ENCODE measurements at regions not wholly inside any gene's neighbourhood (a gene's known extent, or its start where the extent isn't known, plus 50 kb on each side); places are given as distances from the start of the nearest gene placed in this dataset.

GRCh38 chr2:48175254-48175653 is 139.2 kb upstream of the FOXN2 start:
- Histone ChIP-seq H3K9ac (ENCODE audit: control insufficient read depth, extremely low read depth, insufficient read depth, low read length) (no peak overlapping the region), H3K27ac (ENCODE audit: control insufficient read depth, insufficient read depth, low read length) (no peak overlapping the region), H4K20me1 (ENCODE audit: control insufficient read depth, extremely low read depth, insufficient read depth, low read length) (no peaks in the 10 kb centered on the region), H3K27me3 (ENCODE audit: control insufficient read depth, extremely low read depth, insufficient read depth, low read length) (no peaks in the 10 kb centered on the region), H3K79me2 (ENCODE audit: control insufficient read depth, insufficient read depth, low read length) (no peaks in the 10 kb centered on the region), H3K9me3 (ENCODE audit: control insufficient read depth, low read depth, low read length) (peaks cover 2% of the 10 kb centered on the region), H3K36me3 (ENCODE audit: control insufficient read depth in 2 of 2, extremely low read depth in 1 of 2, insufficient read depth in 2 of 2, low read length in 2 of 2) (no peaks in the 10 kb centered on the region), H3K4me1 (ENCODE audit: control insufficient read depth, extremely low read depth, insufficient read depth, low read length) (peaks cover 12% of the 10 kb centered on the region), H3K4me3 (ENCODE audit: control insufficient read depth in 2 of 3, extremely low read depth in 1 of 3, insufficient read depth in 2 of 3, low read depth in 1 of 3, low read length in 3 of 3) (no peak overlapping the region), H3K9me1 (ENCODE audit: control insufficient read depth, extremely low read depth, insufficient read depth, low read length) (no peaks in the 10 kb centered on the region), H3K4me2 (ENCODE audit: control insufficient read depth, extremely low read depth, insufficient read depth, low read depth, low read length) (no peak overlapping the region), H2AFZ (ENCODE audit: control insufficient read depth, low read length) (no peak overlapping the region)
- TF ChIP-seq CTCF (optimal IDR thresholded peaks at IDR 0.05 in 1 of 3, IDR thresholded peaks at IDR 0.05 in 1 of 3, conservative IDR thresholded peaks at IDR 0.05 in 1 of 3; ENCODE audit: extremely low read depth in 1 of 3, insufficient read depth in 2 of 3, low read length in 3 of 3), result no peak
- no peak for TF ChIP-seq EZH2 (IDR thresholded peaks at IDR 0.05; ENCODE audit: low read length)
- dilution Hi-C loops (cut with MboI; ENCODE audit: extremely low pct_ligation_motif_present, low sequenced_read_pairs), result no loop called here
- no peak for FAIRE-seq
- DNase-seq (ENCODE audit: low read depth, low spot score), result no peak

GRCh38 chr2:48175656-48176055 is 138.8 kb upstream of the FOXN2 start:
- Histone ChIP-seq H3K79me2 (ENCODE audit: control insufficient read depth, insufficient read depth, low read length) (no peaks in the 10 kb centered on the region), H3K9me3 (ENCODE audit: control insufficient read depth, low read depth, low read length) (peaks cover 2% of the 10 kb centered on the region), H3K4me3 (ENCODE audit: control insufficient read depth in 2 of 3, extremely low read depth in 1 of 3, insufficient read depth in 2 of 3, low read depth in 1 of 3, low read length in 3 of 3) (no peak overlapping the region), H3K9me1 (ENCODE audit: control insufficient read depth, extremely low read depth, insufficient read depth, low read length) (no peaks in the 10 kb centered on the region), H3K4me2 (ENCODE audit: control insufficient read depth, extremely low read depth, insufficient read depth, low read depth, low read length) (no peak overlapping the region), H3K9ac (ENCODE audit: control insufficient read depth, extremely low read depth, insufficient read depth, low read length) (no peak overlapping the region), H3K36me3 (ENCODE audit: control insufficient read depth in 2 of 2, extremely low read depth in 1 of 2, insufficient read depth in 2 of 2, low read length in 2 of 2) (no peaks in the 10 kb centered on the region), H3K27ac (ENCODE audit: control insufficient read depth, insufficient read depth, low read length) (no peak overlapping the region), H2AFZ (ENCODE audit: control insufficient read depth, low read length) (no peak overlapping the region), H3K4me1 (ENCODE audit: control insufficient read depth, extremely low read depth, insufficient read depth, low read length) (peaks cover 12% of the 10 kb centered on the region), H4K20me1 (ENCODE audit: control insufficient read depth, extremely low read depth, insufficient read depth, low read length) (no peaks in the 10 kb centered on the region), H3K27me3 (ENCODE audit: control insufficient read depth, extremely low read depth, insufficient read depth, low read length) (no peaks in the 10 kb centered on the region)
- FAIRE-seq, result no peak
- no peak for TF ChIP-seq EZH2 (IDR thresholded peaks at IDR 0.05; ENCODE audit: low read length)
- TF ChIP-seq CTCF (optimal IDR thresholded peaks at IDR 0.05 in 1 of 3, IDR thresholded peaks at IDR 0.05 in 1 of 3, conservative IDR thresholded peaks at IDR 0.05 in 1 of 3; ENCODE audit: extremely low read depth in 1 of 3, insufficient read depth in 2 of 3, low read length in 3 of 3), result no peak
- DNase-seq (ENCODE audit: low read depth, low spot score), result no peak
- dilution Hi-C loops (cut with MboI; ENCODE audit: extremely low pct_ligation_motif_present, low sequenced_read_pairs), result no loop called here
